GM19351 (cell line): ENCODE measurements at regions not wholly inside any gene's neighbourhood (a gene's known extent, or its start where the extent isn't known, plus 50 kb on each side); places are given as distances from the start of the nearest gene placed in this dataset.

ENCODE experiments used
- ATAC-seq: cut with Tn5 transposase; IDR thresholded peaks from one replicate; pipeline ENCODE4 v1.9.1; 2021; ENCODE audit warnings: mild to moderate bottlenecking, moderate library complexity; ENCODE audit not compliant: unreplicated experiment

DNA sequence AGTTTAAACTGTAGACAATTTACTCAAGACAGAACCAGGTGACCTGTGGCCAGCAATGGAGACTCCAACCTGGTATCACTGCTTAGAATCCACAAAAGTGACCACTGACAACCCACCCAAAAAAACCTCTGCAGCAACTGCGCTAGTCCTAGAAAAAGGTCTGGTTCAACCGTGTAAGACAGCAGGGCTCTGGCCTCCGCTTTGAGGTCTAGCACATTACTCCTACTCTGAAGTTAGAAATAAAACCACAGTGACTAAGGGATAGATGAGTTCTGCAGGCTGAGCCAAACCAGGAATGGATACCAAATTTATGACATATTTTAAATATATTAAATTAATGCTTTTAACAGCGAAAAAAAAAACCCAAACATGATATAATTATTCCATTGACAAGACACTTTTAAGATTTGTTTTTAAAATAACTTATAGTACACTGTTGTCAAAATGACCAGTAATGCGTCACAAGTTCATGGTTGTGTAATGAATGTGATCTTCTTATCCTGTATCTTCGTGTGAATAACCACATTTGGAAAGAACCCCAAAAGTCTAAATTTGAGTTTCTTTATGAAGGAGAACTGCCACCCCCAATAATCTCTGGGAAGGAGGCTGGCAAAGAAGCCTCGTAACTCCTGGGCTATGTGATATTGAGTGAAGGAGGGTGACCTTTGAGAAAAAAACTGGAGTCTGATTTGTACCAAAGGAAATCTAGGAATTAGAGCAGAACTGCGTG lies 101.9 kb upstream of the SLC44A1 start:
- no peak for ATAC-seq

DNA sequence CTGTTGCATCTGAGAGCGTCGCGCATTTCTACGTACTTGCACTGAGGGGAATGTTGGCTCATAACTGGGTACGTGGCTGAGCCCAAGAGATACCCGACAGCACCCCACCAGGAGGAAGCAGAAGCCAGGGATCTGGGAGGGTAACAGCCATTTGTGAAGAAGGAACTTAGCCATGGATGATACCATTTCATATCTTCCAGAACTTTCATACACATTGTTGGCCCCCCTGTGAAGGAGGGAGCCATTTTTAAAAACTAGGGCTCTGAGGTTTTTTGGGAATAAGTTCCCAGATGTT lies 101.4 kb upstream of the SLC44A1 start:
- ATAC-seq = no peak

DNA sequence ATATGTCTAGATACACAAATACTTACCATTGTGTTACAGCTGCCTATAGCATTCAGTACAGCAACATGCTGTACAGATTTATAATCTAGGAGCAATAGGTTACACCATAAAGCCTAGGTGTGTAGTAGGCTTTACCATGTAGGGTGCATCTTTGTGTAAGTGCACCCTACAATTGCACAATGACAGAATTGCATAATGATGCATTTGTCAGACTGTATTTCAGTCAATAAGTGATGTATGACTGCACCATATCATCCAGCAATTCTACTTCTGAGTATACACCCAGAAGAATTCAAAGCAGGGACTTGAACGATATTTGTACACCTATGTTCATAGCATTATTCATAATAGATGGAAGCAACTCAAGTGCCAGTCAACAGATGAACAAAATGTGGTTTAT lies 100.4 kb upstream of the SLC44A1 start:
- no peak for ATAC-seq

DNA sequence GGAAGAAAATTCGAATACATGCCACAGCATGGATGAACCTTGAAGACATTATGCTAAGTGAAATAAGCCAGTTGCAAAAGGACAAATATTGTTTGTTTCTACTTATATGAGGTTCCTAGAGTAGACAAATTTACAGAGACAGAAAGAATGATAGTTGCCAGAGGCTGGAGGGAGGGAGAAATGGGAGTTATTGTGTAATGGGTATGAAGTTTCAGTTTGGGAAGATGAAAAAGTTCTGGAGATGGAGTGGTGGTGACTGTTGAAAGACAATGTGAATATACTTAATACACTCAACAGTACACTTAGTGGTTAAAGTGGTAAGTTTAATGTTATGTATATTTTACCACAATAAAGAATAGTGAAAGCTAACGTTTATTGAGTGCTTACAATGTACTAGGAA lies 99.6 kb upstream of the SLC44A1 start:
- no peak for ATAC-seq

DNA sequence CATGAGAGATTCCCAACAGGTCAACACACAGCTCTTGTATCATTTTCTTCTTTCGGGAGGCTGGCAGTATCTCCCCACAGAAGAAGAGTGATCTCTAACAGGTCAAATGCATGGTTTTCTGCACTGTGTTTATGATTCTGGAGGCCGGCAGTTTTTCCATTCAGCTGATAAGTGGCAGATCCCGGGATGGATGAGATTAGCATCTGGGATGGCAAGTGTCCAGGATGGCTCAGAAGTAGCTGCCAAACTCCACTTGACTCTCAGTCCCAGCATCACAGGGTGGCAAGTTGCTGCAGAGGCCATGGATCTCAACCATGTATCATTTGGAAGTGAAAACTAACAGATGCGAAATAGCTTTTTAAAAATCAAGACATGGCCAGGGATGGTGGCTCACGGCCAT lies 97.8 kb upstream of the SLC44A1 start:
- no peak for ATAC-seq

DNA sequence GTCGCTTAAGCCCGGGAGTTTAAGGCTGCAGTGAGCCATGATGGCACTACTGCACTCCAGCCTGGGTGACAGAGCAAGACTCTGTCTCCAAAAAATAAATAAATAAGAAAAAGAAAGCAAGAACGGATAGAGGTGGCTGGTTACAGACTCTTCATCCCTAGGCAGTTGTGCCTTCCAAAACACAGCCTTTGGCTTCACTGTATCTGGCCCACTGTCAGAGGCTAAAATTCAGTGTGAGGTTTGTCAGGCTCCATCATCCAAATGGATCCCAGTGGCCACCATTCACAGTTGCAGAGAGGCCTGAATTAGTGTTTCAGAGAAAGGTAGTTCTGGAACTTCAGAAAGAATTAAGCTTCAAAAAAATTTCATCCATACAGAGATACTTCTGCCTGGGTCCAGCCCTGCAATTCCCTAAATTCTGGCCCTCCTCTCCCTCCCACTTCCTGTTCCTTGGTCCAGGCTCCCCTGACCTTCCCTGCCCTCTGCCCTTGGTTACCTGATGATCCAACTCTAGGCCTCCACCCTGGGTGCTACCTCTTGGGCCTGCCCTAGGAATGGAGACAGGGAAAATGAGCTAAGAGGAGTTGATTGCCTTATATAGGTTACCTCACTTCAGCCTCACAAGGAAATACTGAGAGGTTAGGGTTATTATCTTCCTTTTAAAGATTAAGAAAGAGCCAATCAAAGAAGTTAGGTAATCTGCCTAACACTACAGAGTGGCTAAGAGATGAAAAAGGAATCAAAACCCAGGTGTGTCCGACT lies 97.2 kb upstream of the SLC44A1 start:
- no peak for ATAC-seq

DNA sequence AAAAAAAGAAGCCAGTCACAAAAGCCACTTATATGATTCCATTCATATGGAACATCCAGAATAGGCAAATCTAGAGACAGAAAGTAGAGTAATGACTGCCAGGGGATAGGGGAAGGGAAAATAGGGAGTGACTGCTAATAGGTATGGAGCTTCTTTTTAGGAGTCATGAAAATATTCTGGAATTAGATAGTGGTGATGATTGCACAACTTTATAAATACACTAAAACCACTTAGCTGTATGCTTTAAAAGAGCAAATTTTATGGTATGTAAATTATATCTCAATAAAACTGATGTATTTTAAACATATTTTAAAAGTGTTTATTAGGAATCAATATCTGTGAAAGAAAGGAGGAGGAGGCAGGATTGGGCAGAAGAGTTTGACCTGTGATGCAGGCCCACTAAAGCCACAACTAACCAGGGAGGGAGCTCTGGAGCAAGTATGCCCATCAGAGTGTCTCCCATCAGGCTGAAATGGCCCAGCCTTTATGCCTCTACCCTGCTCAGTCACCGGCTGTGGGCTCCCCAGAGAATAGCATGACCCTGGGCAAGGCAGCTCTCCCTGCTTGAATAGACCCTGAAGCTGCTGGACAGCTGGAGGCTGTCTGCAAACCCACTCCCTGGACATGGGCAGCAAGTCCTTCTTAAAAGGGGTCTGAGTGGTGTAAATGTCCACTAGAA lies 96.0 kb upstream of the SLC44A1 start:
- ATAC-seq = no peak

DNA sequence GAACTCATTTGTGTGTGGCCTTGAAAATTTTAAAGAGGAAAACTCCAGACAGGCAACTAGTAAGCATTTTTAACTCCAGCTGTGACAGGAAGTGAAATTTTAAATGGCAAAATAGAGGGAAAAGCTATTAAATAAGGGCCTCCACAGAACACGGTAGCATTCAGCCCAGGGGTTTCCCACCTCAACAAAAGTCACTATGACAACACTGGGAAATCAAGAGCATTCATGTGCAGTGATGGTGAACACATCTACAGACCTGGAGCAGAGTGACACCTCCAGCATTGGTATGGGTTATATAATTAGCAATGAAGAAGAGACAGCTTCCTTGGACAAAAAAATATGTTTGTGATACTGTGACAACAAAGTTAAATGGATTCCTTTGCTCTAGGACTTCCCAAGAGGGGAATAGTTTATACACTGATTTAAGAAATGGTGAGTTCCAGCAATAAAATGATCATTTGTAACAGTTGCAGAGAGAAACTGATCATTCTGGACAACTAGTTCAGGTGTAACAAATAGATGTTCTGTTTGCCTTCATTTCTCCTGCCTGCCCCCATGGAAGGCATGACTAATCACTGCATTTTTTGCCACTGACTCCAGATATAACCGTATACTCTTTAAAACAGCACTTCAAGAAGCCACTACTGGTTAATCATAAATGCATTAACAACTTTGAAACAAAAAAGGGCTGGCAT lies 93.3 kb upstream of the SLC44A1 start:
- no peak for ATAC-seq

DNA sequence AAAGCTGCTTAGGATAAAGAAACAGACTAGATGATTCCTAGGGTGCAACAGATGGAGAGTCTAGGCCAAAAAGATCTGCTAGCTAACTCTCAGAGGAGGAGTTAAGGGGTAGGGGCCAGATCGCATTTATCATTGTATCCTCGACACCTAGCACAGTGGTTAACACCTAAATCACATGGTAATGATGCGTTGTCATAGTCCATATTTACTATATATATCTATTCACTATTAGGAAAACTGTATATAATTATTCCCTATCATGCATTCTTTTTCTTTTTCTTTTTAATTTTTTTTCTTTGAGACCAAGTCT lies 92.8 kb upstream of the SLC44A1 start:
- no peak for ATAC-seq

DNA sequence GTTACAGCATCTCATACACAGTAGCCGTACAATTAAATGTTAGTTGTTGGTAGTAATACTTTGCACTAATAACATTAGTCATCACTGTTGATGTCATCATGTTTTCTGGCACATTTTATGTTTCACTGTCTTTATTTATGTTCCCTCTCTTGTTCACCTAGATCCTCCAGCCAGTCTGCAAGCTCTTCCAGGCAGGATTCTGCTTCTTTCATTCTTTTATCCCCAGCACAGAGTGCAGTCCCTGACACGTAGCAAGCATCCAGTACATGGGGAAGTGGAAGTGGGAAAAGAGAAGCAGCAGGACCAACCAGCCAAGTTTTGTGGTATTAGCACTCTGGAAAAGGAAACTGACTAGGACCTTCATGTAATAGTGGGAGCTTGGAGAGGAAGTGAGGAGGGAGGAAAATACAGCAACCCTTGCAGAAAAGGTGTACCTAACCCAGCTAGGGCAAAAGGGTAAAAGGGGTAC lies 89.7 kb upstream of the SLC44A1 start:
- ATAC-seq = no peak

DNA sequence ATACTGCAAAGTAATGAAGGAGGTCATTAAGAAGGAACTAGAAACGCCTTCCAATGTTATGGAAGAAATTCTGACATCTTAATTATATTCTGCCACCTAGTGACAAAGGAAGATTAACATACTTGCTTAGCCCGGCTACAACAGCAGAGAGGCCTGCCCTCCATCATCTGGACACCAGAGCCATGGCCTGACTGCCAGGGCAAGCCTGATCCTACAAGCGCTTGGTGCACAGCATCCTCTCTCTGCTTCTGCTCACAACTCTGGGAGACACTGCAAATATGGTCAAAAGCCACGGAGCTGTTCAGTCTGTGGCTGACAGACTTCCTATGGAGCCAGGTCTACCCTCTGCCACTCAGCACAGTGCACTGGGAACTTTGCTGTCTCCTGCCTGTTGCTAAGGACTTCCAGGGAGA lies 87.3 kb upstream of the SLC44A1 start:
- ATAC-seq = peak; percentile 71

DNA sequence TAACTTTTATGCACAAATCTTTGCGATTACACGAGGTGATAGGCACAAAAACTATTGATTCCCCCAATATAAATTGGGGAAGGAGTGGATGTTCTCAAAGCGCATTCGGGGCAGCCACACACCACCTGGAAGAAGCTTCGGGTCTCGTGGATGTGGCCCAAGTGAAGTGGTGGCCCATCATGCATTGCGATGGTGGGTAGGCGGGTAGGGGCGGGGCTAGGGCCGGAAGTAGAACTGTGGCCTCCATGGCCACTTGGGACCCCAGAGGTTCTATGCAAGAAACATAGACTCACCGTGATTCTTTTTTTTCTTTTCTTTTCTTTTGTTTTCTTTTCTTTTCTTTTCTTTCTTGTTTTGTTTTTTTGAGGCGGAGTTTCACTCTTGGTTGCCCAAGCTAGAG lies 86.4 kb upstream of the SLC44A1 start:
- no peak for ATAC-seq

DNA sequence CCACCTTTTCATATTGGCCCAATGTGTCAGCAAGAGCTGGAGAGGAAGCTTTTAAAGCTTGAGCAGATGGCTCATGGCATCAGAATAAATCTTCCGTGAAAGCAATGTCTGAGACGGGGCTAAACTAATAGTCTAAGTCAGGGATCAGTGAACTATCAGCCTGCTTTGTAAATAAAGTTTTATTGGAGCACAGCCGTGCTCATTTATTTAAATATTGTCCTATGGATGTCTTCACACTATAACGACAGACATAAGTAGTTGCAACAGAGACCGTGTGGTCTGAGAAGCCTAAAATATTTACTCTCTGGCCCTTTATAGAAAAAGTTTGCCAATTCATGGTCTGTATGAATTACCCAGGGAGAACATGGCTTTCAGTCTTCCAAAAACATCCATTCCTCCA lies 85.6 kb upstream of the SLC44A1 start:
- no peak for ATAC-seq

DNA sequence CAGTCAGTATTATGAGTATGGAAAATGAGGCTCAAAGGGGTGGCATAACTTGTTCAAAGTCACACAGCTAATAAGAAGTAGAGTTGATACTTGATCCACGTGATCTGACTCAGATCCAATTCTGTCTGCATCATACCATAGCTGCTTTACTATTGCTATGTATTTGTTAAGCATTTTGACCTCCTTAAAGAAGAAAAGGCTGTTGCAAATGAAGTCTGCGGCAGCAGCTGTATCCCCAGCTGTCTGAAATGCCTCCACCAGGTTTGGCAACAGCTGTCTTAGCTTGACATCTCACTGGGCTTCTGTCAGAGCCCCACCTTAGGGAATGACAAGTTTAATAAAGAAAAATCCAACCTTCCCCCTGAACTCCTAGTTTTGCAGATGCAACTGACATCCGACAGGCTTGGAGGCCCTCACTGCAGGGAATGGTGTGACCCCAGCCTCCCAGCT lies 75.6 kb upstream of the SLC44A1 start:
- ATAC-seq = no peak

DNA sequence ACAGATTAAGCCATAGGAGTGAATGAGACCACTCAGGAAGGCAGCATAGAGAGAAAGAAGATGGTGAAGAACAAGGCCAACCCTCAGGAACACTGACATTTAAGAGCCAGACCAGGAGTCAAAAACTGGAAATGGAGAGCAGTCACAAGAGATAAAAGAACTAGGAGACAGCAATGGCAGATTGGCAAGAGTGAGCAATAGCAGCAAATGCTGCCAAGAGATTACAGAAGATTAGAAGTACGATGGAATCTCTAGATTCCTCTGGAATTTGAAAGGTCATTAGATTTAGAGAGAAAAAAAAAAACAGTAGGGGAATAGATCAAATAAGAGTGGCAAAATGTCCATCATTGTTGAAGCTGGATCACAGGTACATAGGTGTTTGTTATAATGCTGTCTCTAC lies 73.4 kb upstream of the SLC44A1 start:
- ATAC-seq = no peak

DNA sequence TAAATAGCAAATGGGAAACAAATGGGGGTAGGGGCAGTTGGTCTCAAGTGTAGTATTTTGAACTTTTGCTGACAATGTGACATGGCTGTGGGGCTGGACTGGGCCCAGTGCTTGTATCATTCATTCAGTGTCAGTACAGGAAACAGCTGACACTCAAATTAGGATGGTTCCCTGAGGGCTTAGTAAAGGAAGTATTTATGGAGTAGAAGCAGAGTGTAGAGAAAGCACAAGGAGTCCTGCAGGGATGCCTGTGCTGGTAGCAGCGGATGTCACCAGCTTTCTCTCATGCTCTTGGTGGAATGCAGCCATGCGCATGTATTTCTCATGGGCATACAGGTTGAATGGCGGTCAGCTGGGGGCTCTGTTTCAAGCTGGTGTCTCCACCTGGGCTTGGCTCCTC lies 72.9 kb upstream of the SLC44A1 start:
- no peak for ATAC-seq

DNA sequence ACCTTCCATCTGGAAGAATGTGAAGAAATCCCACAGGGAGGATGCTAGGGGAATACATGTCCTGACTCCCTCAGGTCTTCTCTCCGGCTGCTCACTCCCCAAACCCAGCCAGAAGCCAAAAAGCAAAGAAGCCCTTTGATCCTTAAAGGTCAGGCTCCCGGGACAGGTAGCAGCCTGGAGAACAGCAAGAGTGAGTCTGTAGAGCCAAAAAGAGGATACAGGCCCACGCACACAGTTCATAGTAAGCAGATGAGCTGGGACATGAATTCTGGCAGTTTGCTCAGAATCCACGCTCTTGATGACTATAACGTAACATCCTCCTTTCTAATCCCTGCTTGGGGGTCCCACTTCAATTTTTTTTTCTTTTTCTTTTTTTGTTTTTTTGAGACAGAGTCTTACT lies 72.0 kb upstream of the SLC44A1 start:
- ATAC-seq = no peak

DNA sequence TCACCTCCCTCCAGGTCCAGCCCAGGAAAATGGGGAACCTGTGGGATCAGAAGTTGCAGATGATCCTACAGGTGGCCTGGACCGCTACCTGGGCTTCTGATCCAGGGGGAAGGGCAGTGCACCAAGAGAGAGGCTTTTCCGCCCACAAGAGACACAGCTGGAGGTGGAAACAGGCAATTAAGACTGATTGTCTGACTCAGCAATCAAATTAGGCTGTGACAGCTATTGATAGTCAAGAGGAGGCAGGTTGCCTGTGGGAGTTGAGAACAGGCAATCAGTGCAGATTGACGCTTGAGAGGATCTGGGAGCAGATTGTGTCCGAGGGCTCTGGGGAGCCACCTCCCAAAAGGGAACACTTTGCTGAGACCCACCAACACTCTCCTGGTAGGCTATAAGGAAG lies 71.1 kb upstream of the SLC44A1 start:
- no peak for ATAC-seq

DNA sequence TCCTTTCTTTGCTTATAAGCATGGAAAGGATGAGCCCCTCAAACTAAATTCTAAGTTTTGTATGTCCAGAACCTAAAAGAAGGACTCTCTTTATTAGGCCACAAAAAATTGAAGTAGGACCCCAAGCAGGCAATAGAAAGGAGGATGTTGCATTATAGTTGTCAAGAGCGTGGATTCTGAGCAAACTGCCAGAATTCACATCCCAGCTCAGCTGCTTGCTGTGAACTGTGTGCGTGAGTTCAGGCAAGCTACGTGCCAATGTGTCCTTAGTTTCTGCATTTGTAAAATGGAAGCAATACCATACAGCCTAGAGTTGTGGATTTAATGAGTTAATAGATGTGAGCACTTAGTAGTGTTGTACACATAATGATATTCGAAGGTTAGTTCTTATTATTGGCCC lies 70.6 kb upstream of the SLC44A1 start:
- ATAC-seq = no peak

DNA sequence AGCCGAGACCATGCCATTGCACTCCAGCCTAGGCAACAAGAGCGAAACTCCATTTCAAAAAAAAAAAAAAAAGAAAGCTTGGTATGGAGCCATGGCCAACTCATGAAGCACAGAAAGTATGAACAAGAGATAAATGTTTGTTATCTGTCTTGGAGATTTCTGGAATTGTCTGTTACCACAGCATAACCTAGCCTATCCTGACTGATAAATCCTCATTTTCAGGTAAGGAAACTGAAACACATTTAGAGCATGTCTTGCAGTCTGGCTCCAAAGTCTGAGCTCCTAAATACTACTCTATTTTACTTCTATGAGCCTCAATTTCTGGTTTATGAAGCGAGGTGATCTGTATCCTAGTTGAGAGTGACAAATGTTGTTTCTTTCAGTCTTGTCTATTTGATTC lies 68.3 kb upstream of the SLC44A1 start:
- no peak for ATAC-seq

DNA sequence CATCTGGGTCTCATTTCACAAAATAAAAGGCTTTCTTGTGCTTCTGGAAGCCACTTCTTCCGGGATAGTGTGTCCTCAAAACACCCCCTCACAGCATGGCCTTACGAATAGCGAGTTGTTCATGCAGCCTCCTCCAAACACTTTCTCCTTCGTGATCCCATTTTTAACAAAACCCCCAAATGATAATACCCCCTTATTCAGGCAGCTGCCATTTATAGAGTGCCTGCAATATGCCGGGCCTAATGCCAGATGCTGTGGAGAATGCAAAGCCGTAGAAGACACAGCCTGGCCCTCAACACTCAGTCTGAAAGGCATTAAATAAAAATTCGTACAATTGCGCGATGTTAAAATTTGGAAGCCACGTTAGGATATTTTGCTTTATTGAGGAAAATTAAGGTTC lies 66.4 kb upstream of the SLC44A1 start:
- ATAC-seq = no peak

DNA sequence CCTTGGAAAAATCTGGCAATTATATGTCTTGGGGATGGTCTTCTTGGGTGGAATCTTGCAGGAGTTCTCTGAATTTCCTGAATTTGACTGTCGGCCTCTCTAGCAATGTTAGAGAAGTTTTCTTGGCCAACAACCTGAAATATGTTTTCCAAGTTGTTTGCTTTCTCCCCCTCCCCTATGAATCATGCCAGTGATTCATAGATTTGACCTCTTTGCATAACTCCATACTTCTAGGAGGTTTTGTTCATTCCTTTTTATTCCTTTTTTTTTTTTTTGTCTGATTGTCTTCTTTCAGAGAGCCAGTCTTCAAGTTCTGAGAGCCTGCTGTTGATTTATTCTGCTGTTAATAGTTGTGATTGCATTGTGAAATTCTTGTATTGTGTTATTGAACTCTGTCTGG lies 56.7 kb upstream of the SLC44A1 start:
- ATAC-seq = no peak
